AG09319 (cell line): ENCODE measurements at regions not wholly inside any gene's neighbourhood (a gene's known extent, or its start where the extent isn't known, plus 50 kb on each side); places are given as distances from the start of the nearest gene placed in this dataset.

Source experiments
- DNase-seq: peaks from one replicate; pipeline ENCODE4 v3.0.0-alpha.2; 2010; ENCODE audit warnings: low read depth; ENCODE audit errors: extremely low read depth
- TF ChIP-seq, protein P1 (sequence below): IDR thresholded peaks from 2 replicates; pipeline ENCODE4 v1.5.1; 2011; ENCODE audit warnings: low read depth, mild to moderate bottlenecking, inconsistent platforms, low read length, moderate library complexity

DNA sequence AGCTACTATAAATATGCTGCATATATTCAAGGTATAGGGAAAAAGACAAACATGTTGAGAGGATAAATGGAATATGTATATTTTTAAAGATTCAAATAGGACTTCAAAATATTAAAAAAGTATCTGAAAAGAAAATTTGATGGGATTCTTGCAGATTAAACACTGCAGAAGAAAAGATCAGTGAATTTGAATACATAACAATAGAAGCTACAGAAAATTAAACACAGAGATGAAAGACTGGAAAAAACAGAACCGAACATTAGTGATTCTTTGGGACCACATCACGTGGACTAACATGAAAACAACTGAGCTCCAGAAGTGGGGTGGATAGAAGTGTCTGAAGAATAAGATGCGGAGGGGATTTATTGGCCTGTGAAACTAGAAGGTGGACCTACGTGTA lies 217.2 kb downstream of the RFC3 start:
- TF ChIP-seq, protein P1, sequence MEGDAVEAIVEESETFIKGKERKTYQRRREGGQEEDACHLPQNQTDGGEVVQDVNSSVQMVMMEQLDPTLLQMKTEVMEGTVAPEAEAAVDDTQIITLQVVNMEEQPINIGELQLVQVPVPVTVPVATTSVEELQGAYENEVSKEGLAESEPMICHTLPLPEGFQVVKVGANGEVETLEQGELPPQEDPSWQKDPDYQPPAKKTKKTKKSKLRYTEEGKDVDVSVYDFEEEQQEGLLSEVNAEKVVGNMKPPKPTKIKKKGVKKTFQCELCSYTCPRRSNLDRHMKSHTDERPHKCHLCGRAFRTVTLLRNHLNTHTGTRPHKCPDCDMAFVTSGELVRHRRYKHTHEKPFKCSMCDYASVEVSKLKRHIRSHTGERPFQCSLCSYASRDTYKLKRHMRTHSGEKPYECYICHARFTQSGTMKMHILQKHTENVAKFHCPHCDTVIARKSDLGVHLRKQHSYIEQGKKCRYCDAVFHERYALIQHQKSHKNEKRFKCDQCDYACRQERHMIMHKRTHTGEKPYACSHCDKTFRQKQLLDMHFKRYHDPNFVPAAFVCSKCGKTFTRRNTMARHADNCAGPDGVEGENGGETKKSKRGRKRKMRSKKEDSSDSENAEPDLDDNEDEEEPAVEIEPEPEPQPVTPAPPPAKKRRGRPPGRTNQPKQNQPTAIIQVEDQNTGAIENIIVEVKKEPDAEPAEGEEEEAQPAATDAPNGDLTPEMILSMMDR = no peak
- no peak for DNase-seq

DNA sequence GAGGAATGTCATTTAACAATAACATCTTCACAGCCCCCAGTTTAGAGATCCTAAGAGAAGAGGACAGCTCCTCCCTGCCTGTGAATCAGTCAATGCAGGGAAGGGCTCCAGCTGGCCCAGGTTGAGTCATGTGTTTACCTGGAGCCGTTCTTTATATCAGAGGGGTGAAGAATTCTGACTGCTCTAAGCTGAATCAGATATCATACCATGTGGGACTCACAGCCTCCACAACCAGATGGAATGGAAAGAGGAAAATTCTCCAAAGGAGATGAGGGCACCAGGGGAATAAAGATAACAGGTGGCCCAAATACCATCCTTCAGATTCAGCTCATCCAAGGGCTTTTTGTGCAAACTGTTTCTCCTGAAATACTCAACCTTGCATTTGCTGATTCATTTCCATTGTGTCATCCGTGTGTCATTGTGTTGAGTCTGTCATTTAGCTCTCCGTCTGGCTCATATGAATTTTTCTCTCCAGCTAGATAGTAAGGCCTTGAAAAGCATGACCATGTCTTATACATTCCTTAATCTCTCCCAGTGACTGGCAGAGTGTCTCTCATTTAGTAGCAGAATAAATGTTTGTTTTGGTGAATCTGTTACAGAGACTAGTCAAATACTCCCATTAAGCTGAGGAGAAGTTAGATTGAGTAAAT lies 217.9 kb downstream of the RFC3 start:
- TF ChIP-seq, protein P1 = no peak
- DNase-seq = no peak

DNA sequence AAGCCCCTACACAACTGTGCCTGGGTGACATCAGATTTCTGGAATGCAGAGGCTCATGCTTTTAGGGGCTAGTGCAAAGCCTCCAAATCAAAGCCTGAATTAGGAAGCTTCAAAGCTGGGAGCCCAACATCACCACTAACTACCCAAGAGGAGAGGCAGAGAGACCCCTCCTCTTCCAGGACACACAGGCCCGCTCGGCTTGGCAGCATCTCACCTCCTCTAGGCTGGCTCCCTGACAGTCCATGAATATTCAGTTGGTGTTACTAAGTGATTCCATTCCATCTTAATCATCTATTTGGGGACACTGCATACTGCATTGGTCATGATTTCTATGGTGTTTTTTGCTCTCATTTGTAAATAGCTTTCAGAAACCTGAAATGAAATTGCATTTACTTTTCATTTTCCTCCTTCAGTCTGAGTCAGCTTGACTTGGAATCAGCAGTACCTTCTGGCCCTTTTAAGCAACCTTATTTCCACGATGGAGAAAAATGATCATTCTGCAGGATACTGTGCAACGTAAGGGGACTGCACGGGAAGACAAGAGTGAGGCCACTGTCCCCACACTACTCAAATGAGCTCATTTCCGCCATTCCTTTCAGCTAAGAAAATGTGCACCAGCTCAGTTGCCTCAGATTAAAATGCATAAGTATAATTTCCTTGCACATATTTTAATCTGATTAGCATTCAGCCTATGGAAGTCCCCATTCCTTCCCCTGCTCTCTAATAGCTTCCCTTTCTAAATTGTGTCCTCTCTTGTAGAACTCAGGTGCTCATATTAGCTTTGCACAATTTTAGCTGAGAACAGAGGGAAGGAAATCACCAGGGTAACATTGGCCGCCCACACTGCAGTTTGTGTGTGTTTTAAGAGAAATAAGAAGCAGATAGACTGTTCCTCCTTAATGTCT lies 219.9 kb downstream of the RFC3 start:
- DNase-seq = no peak
- TF ChIP-seq, protein P1 = no peak

DNA sequence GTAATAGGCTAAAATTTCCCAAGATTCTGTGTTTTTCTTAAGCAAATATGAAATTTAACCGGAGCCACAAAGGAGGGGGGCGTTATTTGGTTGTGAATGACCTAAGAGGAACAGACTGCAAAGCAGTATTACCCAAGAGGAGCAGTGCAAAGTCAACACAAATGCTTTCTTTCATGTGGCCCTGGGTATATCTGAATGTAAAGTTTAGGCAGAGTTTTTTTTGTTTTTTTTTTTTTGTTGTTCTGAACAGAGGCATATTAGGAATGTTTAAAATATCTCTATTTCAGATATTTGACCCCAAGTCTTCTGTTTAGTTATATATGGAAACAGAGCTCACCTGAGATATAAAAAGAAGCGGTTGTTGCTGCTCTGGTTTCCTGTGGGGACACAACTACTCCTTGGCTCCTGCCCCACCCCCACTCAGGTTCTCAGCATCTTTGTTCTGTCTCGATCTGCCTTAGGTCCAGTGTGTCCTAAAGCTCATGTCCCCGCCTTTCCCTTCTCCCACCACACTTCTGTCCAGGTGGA lies 220.7 kb downstream of the RFC3 start:
- TF ChIP-seq, protein P1 = no peak
- no peak for DNase-seq

DNA sequence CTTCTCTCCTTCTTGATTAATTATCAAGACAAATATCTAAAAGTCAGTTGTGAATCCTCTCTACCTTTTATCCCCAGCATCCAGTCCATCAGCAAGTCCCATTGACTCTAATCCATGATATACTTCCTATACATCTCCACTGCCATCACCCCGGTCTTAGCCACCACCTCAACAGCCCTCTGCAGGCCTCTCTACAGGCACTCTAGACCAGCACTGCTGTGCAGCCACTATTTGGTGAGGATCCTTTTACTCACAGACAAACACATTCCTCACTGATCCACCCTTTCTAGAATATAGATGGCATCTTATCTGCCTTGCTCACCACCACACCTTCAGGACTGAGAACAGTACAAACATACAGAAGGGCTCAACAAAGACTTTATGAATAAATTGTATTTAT lies 221.7 kb downstream of the RFC3 start:
- TF ChIP-seq, protein P1 = no peak
- DNase-seq = no peak

DNA sequence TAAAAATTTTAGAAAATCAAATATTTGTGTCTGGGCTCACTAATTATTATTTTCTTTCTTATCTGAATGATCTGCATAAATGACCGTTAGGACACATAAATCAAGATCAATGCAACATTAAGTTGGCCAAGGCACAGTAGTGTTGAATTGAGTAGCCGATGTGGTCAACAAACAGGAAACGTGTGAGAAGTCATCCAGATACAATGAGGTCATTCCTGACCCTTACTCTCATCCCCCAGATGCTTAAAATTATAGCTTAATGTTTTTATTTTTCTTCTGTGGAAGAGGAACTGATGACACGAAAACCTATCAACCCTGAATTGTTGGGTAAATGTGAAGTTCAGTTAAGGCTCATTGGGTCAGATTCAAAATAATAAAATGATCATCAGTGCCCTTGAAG lies 222.9 kb downstream of the RFC3 start:
- TF ChIP-seq, protein P1 = no peak
- no peak for DNase-seq

DNA sequence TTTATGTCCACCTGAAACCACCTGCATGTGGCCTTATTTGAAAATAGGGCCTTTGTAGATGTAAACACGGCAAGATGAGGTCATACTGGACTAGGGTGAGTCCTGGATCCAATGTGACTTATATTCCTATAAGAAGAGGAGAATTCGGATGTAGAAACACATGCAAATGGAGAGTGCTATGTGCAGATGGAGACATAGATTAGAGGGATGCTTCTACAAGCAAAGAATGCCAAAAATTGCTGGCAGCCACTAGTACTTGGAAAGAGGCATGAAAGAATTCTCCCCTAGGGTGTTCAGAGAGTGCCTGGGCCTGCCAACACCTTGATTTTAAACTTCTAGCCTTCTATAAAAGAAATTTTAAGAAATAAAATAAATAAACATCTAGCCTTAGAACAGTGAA lies 226.1 kb downstream of the RFC3 start:
- TF ChIP-seq, protein P1 = no peak
- no peak for DNase-seq
